ENCODE measurements at regions not wholly inside any gene's neighbourhood (a gene's known extent, or its start where the extent isn't known, plus 50 kb on each side); places are given as distances from the start of the nearest gene placed in this dataset.

- peak; percentile 43 for DNase-seq
- Histone ChIP-seq H3F3A (ENCODE audit: insufficient read depth) (peaks cover 26% of the 10 kb centered on the region), H3K9me2 (ENCODE audit: insufficient read depth) (no peaks in the 10 kb centered on the region), H2AFZ (no peak overlapping the region), H3K27ac (0 out of 2 replicates have a peak overlapping the region, but pooled peaks have one; percentile 56), H4K20me1 (ENCODE audit: insufficient read depth) (no peaks in the 10 kb centered on the region), H3K9me3 (ENCODE audit: low read depth) (no peaks in the 10 kb centered on the region), H3K36me3 (ENCODE audit: low read depth) (peaks cover 18% of the 10 kb centered on the region; the same call in 1 of the 2 replicates), H3K4me1 (ENCODE audit: insufficient read depth) (peaks cover 33% of the 10 kb centered on the region), H3K4me2 (ENCODE audit: unreplicated experiment) (no peak overlapping the region), H3K27me3 (replicated peaks; ENCODE audit: insufficient read depth) (no peaks in the 10 kb centered on the region), H3K79me2 (ENCODE audit: insufficient read depth) (peaks cover 46% of the 10 kb centered on the region), H3K4me3 (no peak overlapping the region), H3K9ac (no peak overlapping the region)
- WGBS, 2 experiments (ENCODE audit: low coverage in 1 of 2, low lambda C conversion rate in 2 of 2, missing lambda C conversion rate in 2 of 2): 95 to 100% methylated on average over 1 of the region's 1 CpG
- in situ Hi-C loops (cut with MboI): no loop called here
- no peak for TF ChIP-seq EZH2 (IDR thresholded peaks at IDR 0.05; ENCODE audit: insufficient read depth, poor library complexity, severe bottlenecking)
- no peak for TF ChIP-seq EZH2phosphoT487 (IDR thresholded peaks at IDR 0.05; ENCODE audit: insufficient read depth, low read depth)
Observed at GRCh38 chr18:46261799-46262198, 157.6 kb downstream of the HAUS1 start.

DNA sequence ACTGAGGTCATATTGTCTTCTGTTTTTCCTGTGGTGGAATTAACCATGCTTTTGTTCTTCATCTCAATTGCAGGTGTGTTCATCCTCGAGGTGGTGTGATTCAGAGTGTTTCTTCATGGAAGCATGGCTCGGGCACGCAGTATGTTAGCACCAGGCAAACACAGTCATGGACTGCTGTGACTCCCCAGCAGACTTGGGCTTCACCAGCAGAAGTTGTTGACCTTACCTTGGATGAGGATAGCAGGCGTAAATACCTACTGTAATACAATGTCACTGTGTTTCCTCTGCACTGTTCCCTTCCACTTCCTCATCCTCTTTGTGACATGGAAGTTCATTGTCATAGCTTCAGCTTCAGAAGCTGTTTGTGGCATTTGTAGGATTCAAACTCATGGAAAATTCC is 158.7 kb downstream of the HAUS1 start:
- Histone ChIP-seq H3K4me2 (ENCODE audit: unreplicated experiment) (no peak overlapping the region), H3K27me3 (replicated peaks; ENCODE audit: insufficient read depth) (no peaks in the 10 kb centered on the region), H3F3A (ENCODE audit: insufficient read depth) (peaks cover 26% of the 10 kb centered on the region), H3K9me3 (ENCODE audit: low read depth) (no peaks in the 10 kb centered on the region), H3K27ac (no peak overlapping the region), H3K36me3 (ENCODE audit: low read depth) (peaks cover 18% of the 10 kb centered on the region; the same call in 1 of the 2 replicates), H3K79me2 (ENCODE audit: insufficient read depth) (peaks cover 38% of the 10 kb centered on the region; the same call in 1 of the 2 replicates), H3K4me3 (no peak overlapping the region), H3K4me1 (ENCODE audit: insufficient read depth) (peaks cover 33% of the 10 kb centered on the region), H3K9me2 (ENCODE audit: insufficient read depth) (no peaks in the 10 kb centered on the region), H4K20me1 (ENCODE audit: insufficient read depth) (no peaks in the 10 kb centered on the region), H2AFZ (no peak overlapping the region), H3K9ac (no peak overlapping the region)
- in situ Hi-C loops (cut with MboI): no loop called here
- no peak for DNase-seq
- no peak for TF ChIP-seq EZH2phosphoT487 (IDR thresholded peaks at IDR 0.05; ENCODE audit: insufficient read depth, low read depth)
- no peak for TF ChIP-seq EZH2 (IDR thresholded peaks at IDR 0.05; ENCODE audit: insufficient read depth, poor library complexity, severe bottlenecking)
- whole genome bisulfite sequencing, 2 experiments (ENCODE audit: low coverage in 1 of 2, low lambda C conversion rate in 2 of 2, missing lambda C conversion rate in 2 of 2): 96 to 97% methylated on average over 4 of the region's 4 CpGs

- TF ChIP-seq EZH2 (IDR thresholded peaks at IDR 0.05; ENCODE audit: insufficient read depth, poor library complexity, severe bottlenecking): no peak
- no peak for TF ChIP-seq EZH2phosphoT487 (IDR thresholded peaks at IDR 0.05; ENCODE audit: insufficient read depth, low read depth)
- Histone ChIP-seq H3K9me3 (ENCODE audit: low read depth) (no peaks in the 10 kb centered on the region), H3K36me3 (ENCODE audit: low read depth) (peaks cover 18% of the 10 kb centered on the region; the same call in 1 of the 2 replicates), H3K9ac (no peak overlapping the region; the same call in 1 of the 2 replicates), H3K79me2 (ENCODE audit: insufficient read depth) (peaks cover 29% of the 10 kb centered on the region; the same call in 1 of the 2 replicates), H3K4me3 (no peak overlapping the region), H3K4me1 (ENCODE audit: insufficient read depth) (peaks cover 33% of the 10 kb centered on the region), H2AFZ (no peak overlapping the region), H4K20me1 (ENCODE audit: insufficient read depth) (no peaks in the 10 kb centered on the region), H3K9me2 (ENCODE audit: insufficient read depth) (no peaks in the 10 kb centered on the region), H3K27ac (no peak overlapping the region), H3K4me2 (ENCODE audit: unreplicated experiment) (no peak overlapping the region), H3F3A (ENCODE audit: insufficient read depth) (peaks cover 26% of the 10 kb centered on the region), H3K27me3 (replicated peaks; ENCODE audit: insufficient read depth) (no peaks in the 10 kb centered on the region)
- peak; percentile 41 for DNase-seq
- WGBS, 2 experiments (ENCODE audit: low coverage in 1 of 2, low lambda C conversion rate in 2 of 2, missing lambda C conversion rate in 2 of 2): 41 to 48% methylated on average over 1 of the region's 1 CpG
- in situ Hi-C loops (cut with MboI): no loop called here
Observed at GRCh38 chr18:46264255-46264654, 160.1 kb downstream of the HAUS1 start.

DNA sequence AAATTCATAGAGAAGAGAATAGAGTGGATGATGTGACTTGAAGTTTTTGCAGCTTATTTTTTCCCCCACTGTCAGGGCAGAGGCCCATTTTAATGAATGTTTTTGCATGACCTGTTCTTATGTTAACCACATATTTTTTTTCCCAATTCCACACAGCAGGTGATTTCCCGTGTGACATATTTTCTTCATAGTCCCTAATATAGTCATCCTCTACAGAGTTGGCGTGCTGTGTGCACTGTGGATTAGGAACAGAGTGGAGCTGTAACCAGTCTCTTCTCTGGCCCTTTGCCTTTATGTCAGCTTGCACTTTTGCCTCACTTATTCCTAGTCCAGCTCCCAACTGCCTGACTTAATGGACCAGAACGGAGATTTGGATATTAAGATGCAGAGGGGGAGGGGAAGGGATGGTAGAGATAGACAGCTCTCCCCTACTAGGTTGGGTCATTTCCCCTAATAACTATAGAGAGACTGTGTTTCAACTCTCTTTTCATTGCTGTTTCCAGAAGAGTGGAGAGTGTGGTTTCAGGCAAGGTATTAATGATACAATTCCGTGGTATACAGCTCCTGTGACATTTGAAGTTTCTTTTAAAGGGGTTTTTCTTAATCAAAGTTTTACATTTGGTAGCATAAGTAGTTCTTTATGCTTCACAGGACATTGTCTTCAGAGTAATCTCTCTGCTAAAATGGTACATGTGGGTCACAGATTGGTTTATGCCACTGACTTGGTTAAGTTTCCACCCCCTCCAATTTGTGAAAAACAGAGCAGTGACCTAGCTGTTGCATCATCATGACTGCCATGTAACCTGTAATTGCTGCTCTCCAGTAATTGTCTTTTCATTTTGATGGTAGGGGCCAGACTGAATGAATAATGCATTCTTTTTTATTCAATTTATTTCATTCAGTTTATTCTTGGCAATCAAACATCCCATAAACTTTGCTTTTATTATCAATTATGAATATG is 161.3 kb downstream of the HAUS1 start:
- H2AFZ ChIP-seq: no peak overlapping the region
- H3K4me1 ChIP-seq (ENCODE audit: insufficient read depth): peaks cover 23% of the 10 kb centered on the region
- H3K4me3 ChIP-seq: no peak overlapping the region
- peaks cover 25% of the 10 kb centered on the region; the same call in 1 of the 2 replicates for H3K79me2 ChIP-seq (ENCODE audit: insufficient read depth)
- in situ Hi-C loops (cut with MboI): no loop called here
- peaks cover 20% of the 10 kb centered on the region for H3F3A ChIP-seq (ENCODE audit: insufficient read depth)
- peaks cover 18% of the 10 kb centered on the region; the same call in 1 of the 2 replicates for H3K36me3 ChIP-seq (ENCODE audit: low read depth)
- H3K9me2 ChIP-seq (ENCODE audit: insufficient read depth): no peaks in the 10 kb centered on the region
- H3K27me3 ChIP-seq (replicated peaks; ENCODE audit: insufficient read depth): no peaks in the 10 kb centered on the region
- no peak overlapping the region for H3K9ac ChIP-seq
- WGBS, 2 experiments (ENCODE audit: low coverage in 1 of 2, low lambda C conversion rate in 2 of 2, missing lambda C conversion rate in 2 of 2): 83 to 84% methylated on average over 4 of the region's 4 CpGs
- no peak for TF ChIP-seq EZH2 (IDR thresholded peaks at IDR 0.05; ENCODE audit: insufficient read depth, poor library complexity, severe bottlenecking)
- TF ChIP-seq EZH2phosphoT487 (IDR thresholded peaks at IDR 0.05; ENCODE audit: insufficient read depth, low read depth): no peak
- no peak overlapping the region for H3K4me2 ChIP-seq (ENCODE audit: unreplicated experiment)
- H3K9me3 ChIP-seq (ENCODE audit: low read depth): no peaks in the 10 kb centered on the region
- H4K20me1 ChIP-seq (ENCODE audit: insufficient read depth): no peaks in the 10 kb centered on the region
- H3K27ac ChIP-seq: no peak overlapping the region
- DNase-seq: no peak
